C4-2B (cell line): ENCODE measurements at regions not wholly inside any gene's neighbourhood (a gene's known extent, or its start where the extent isn't known, plus 50 kb on each side); places are given as distances from the start of the nearest gene placed in this dataset.
A peak's percentile ranks its signal among the peaks of the same experiment; 100 is the strongest.

Experiments used
- H3K27ac ChIP-seq: fragments of 450-650 bp; 2 replicates; pipeline ENCODE4 v1.5.1; 2017
- ZFX ChIP-seq: fragments of 450-650 bp; IDR thresholded peaks from 2 replicates; pipeline ENCODE4 v1.6.1; 2017
- TF ChIP-seq, protein P1 (sequence below): fragments of 450-650 bp; conservative IDR thresholded peaks from 2 replicates; pipeline ENCODE4 v1.5.1; 2017; ENCODE audit warnings: mild to moderate bottlenecking

DNA sequence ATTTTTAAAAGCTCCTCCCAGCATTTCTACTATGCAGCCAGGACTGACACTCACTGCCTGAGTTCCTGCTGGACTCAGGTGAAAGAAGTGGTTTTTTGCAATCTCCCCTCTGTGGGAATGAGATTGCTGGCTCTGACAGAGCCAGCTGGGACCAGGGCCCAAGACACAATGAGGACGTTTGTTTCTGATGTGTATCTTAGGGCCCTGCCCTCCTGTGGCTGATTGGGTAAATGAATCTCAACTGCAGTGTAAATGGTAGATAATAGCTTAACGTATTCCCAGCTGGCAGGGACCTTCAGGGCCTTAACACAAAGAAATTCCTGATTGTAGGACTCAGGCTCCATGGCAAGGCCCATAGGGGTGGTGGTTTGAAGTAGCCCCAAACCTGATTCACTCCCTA is 85.8 kb upstream of the PRPS1 start:
- no peak overlapping the region for H3K27ac ChIP-seq
- no peak for TF ChIP-seq ZFX
- TF ChIP-seq, protein P1, sequence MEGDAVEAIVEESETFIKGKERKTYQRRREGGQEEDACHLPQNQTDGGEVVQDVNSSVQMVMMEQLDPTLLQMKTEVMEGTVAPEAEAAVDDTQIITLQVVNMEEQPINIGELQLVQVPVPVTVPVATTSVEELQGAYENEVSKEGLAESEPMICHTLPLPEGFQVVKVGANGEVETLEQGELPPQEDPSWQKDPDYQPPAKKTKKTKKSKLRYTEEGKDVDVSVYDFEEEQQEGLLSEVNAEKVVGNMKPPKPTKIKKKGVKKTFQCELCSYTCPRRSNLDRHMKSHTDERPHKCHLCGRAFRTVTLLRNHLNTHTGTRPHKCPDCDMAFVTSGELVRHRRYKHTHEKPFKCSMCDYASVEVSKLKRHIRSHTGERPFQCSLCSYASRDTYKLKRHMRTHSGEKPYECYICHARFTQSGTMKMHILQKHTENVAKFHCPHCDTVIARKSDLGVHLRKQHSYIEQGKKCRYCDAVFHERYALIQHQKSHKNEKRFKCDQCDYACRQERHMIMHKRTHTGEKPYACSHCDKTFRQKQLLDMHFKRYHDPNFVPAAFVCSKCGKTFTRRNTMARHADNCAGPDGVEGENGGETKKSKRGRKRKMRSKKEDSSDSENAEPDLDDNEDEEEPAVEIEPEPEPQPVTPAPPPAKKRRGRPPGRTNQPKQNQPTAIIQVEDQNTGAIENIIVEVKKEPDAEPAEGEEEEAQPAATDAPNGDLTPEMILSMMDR = peak; percentile 32

DNA sequence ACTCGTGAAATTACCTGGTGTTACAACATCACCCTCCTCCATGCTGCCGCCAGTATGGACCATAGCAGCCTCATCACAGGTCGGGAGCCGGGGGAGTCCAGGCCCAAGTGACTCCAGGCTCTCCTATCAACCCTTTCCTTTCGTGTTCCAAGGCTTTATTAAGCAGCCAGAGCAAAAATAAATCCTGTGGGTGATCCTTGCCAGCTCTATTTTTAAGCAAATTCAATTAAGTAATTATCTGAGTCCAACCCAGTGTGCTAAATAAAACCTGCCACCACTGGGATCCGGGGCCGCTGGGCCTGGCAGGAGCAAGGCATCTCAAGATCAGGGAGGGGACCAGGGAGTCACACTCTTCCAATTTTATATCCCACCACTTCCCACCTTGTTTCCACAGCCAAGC is 80.7 kb upstream of the PRPS1 start:
- no peak overlapping the region for H3K27ac ChIP-seq
- TF ChIP-seq, protein P1 = no peak
- TF ChIP-seq ZFX = no peak

DNA sequence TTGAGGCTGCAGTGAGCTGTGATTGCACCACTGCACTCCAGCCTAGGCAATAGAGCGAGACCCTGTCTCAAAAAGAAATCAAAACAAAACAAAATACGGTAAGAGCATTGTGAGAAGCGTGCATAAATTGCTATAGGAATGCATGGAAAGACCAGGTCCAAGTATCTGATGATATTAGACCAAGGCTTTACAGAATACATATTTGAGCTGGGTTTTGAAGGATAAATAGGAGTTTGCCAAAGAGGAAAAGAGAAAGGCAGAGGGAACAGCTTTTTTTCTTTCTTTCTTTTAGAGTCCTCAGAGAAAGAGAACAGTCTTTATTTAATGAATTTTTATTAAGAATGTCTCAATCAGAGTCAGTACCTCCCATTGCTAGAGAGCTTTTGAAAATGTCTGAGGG is 79.5 kb upstream of the PRPS1 start:
- TF ChIP-seq, protein P1 = no peak
- TF ChIP-seq ZFX = no peak
- no peak overlapping the region for H3K27ac ChIP-seq

DNA sequence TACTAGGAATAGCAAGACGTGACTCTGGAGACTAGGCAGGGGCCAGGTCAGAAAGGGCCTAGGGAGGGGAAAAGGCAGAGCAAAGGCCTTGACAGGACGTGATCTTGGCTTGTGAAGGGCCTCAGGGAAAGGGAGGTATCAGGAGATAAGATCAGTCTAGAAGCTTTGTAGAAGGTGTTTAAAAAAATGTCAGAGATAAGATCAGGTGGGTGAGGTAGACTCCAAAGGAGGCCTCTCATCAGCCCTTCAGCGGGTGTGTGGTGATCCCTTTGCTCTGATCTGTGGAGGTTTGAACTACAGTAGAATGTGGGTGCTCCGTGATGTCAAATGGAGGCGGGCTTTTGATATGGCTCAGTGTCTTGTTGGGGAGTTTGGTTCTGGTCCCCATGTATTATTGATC is 78.8 kb upstream of the PRPS1 start:
- TF ChIP-seq, protein P1 = no peak
- TF ChIP-seq ZFX = no peak
- no peak overlapping the region for H3K27ac ChIP-seq

- no peak overlapping the region for H3K27ac ChIP-seq
- TF ChIP-seq ZFX = no peak
- TF ChIP-seq, protein P1 = no peak
Observed at GRCh38 chrX:107551546-107551945, 76.8 kb upstream of the PRPS1 start.

- no peak overlapping the region for H3K27ac ChIP-seq
- TF ChIP-seq ZFX = no peak
- TF ChIP-seq, protein P1 = no peak
Observed at GRCh38 chrX:107552930-107553329, 75.4 kb upstream of the PRPS1 start.

DNA sequence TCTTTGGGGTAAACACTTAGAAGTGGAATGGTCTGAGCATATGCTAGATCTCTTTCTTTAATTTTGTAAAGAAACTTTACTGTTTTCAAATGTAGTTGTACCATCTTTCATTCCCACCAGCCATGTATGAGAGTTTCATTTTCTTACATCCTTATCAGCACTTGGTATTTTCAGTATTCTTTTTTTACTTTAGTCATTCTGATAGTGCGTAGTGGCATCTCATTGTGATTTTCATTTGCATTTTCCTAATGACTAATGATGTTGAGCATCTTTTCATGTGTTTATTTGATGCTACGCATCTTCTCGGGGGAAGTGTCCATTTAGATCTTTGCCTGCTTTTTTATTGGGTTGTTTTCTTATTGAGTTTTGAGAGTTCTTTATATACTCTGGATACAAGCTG is 71.3 kb upstream of the PRPS1 start:
- no peak overlapping the region for H3K27ac ChIP-seq
- no peak for TF ChIP-seq ZFX
- TF ChIP-seq, protein P1 = no peak
